Testis (tissue), 2 donors: ENCODE measurements at regions not wholly inside any gene's neighbourhood (a gene's known extent, or its start where the extent isn't known, plus 50 kb on each side); places are given as distances from the start of the nearest gene placed in this dataset.

ENCODE experiments used
- DNase-seq: peaks from one replicate; pipeline ENCODE4 v3.0.0-alpha.2; 2019
- H3K27ac ChIP-seq, 2 donors: fragments of 200-600 bp; sonication (generic); one replicate each; pipeline ENCODE4 v1.5.1; 2019
- H3K27me3 ChIP-seq: fragments of 200-600 bp; sonication (generic); one replicate; pipeline ENCODE4 v1.5.1; 2019
- H3K36me3 ChIP-seq: fragments of 200-600 bp; sonication (generic); one replicate; pipeline ENCODE4 v1.5.1; 2017; ENCODE audit warnings: low read depth; ENCODE audit errors: missing control alignments
- H3K4me1 ChIP-seq: fragments of 200-600 bp; sonication (generic); one replicate; pipeline ENCODE4 v1.5.1; 2019
- H3K4me3 ChIP-seq, 2 donors: fragments of 200-600 bp; sonication (generic); one replicate each; pipeline ENCODE4 v1.5.1; 2017 to 2019
- H3K9me3 ChIP-seq: fragments of 200-600 bp; sonication (generic); one replicate; pipeline ENCODE4 v1.5.1; 2017
- CTCF ChIP-seq, 3 experiments: fragments of 450-650 bp in 2 of 3; fragments of 200-600 bp in 1 of 3; sonication (generic) in 1 of 3; IDR thresholded peaks; one replicate each; pipeline ENCODE4 v1.5.1; 2016 to 2019; ENCODE audit warnings: antibody characterized with exemption in 3 of 3, mild to moderate bottlenecking in 2 of 3, moderate library complexity in 1 of 3
- POLR2A ChIP-seq: fragments of 450-650 bp; IDR thresholded peaks from one replicate; pipeline ENCODE4 v1.6.1; 2017; ENCODE audit warnings: antibody characterized with exemption, mild to moderate bottlenecking, moderate library complexity
- WGBS, 2 donors: methylation state at CpG; one replicate each; pipeline ENCODE4 v1.1.5; 2018; 5-methylcytosine and 5-hydroxymethylcytosine counted together
- intact Hi-C: fragments of 100-400 bp; cut with DNase I; formaldehyde crosslinking; loops from one replicate; pipeline ENCODE4 v1.15.1; 2023; ENCODE audit warnings: low total_unique reads

- Histone ChIP-seq H3K27ac (no peak overlapping the region), H3K36me3 (no peaks in the 10 kb centered on the region), H3K9me3 (no peaks in the 10 kb centered on the region), H3K4me3 (no peak overlapping the region), H3K4me1 (no peaks in the 10 kb centered on the region), H3K27me3 (no peaks in the 10 kb centered on the region)
- WGBS, 2 donors, result 96% methylated on average over 5 of the region's 5 CpGs
- DNase-seq, result no peak
- TF ChIP-seq CTCF (IDR thresholded peaks at IDR 0.05) (no peak), POLR2A (no peak)
- intact Hi-C loops, result no loop called here
Observed at GRCh38 chr18:6576718-6577375, 152.7 kb upstream of the ARHGAP28 start.

- no peak overlapping the region for H3K4me3 ChIP-seq
- intact Hi-C loops, result no loop called here
- H3K36me3 ChIP-seq, result no peaks in the 10 kb centered on the region
- H3K9me3 ChIP-seq, result no peaks in the 10 kb centered on the region
- no peak for TF ChIP-seq CTCF (IDR thresholded peaks at IDR 0.05)
- no peak for TF ChIP-seq POLR2A
- WGBS, 2 donors, result 80 to 82% methylated on average over 2 of the region's 2 CpGs
- H3K27ac ChIP-seq, result no peak overlapping the region
- H3K4me1 ChIP-seq, result no peaks in the 10 kb centered on the region
- H3K27me3 ChIP-seq, result no peaks in the 10 kb centered on the region
- no peak for DNase-seq
Observed at GRCh38 chr18:6578686-6579085, 150.8 kb upstream of the ARHGAP28 start.

- Histone ChIP-seq H3K9me3 (no peaks in the 10 kb centered on the region), H3K36me3 (no peaks in the 10 kb centered on the region), H3K4me1 (no peaks in the 10 kb centered on the region), H3K4me3 (no peak overlapping the region), H3K27me3 (no peaks in the 10 kb centered on the region), H3K27ac (no peak overlapping the region)
- DNase-seq, result no peak
- WGBS, 2 donors, result 76 to 92% methylated on average over 5 of the region's 5 CpGs
- intact Hi-C loops, result no loop called here
- no peak for TF ChIP-seq CTCF (IDR thresholded peaks at IDR 0.05)
- TF ChIP-seq POLR2A, result no peak
Observed at GRCh38 chr18:6579486-6579885, 150.0 kb upstream of the ARHGAP28 start.

GRCh38 chr18:6580401-6580800 lies 149.1 kb upstream of the ARHGAP28 start:
- intact Hi-C loops, result no loop called here
- TF ChIP-seq CTCF (IDR thresholded peaks at IDR 0.05) (no peak), POLR2A (no peak)
- WGBS, 2 donors, result 90 to 93% methylated on average over 1 of the region's 1 CpG
- Histone ChIP-seq H3K4me3 (no peak overlapping the region), H3K36me3 (no peaks in the 10 kb centered on the region), H3K27me3 (no peaks in the 10 kb centered on the region), H3K27ac (no peak overlapping the region), H3K4me1 (no peaks in the 10 kb centered on the region), H3K9me3 (no peaks in the 10 kb centered on the region)
- no peak for DNase-seq

- H3K27me3 ChIP-seq, result no peaks in the 10 kb centered on the region
- no peaks in the 10 kb centered on the region for H3K9me3 ChIP-seq
- no peak for DNase-seq
- no peak overlapping the region for H3K4me3 ChIP-seq
- TF ChIP-seq POLR2A (no peak), CTCF (IDR thresholded peaks at IDR 0.05) (no peak)
- H3K27ac ChIP-seq, result no peak overlapping the region
- no peaks in the 10 kb centered on the region for H3K36me3 ChIP-seq
- WGBS, 2 donors, result 72 to 75% methylated on average over 1 of the region's 1 CpG
- intact Hi-C loops, result no loop called here
- peaks cover 2% of the 10 kb centered on the region for H3K4me1 ChIP-seq
Observed at GRCh38 chr18:6589923-6590322, 139.6 kb upstream of the ARHGAP28 start.
